Hematopoietic multipotent progenitor cell treated with erythropoietin and hydrocortisone succinate and interleukin-3 and kit ligand, for 6 days (in vitro differentiated cells): ENCODE measurements at regions not wholly inside any gene's neighbourhood (a gene's known extent, or its start where the extent isn't known, plus 50 kb on each side); places are given as distances from the start of the nearest gene placed in this dataset.
"Not testable (repeated sequence)": the region's sequence is repeated elsewhere in the genome, so short reads cannot be mapped to it uniquely, and the experiment has no call there.

ENCODE experiments used
- DNase-seq: peaks from one replicate; pipeline ENCODE4 v3.0.0-alpha.2; 2015

- DNase-seq = no peak
Measured at GRCh38 chr3:166435469-166436057, 598.3 kb upstream of the BCHE start.

- no peak for DNase-seq
Measured at GRCh38 chr3:166433060-166433459, 595.8 kb upstream of the BCHE start.

DNA sequence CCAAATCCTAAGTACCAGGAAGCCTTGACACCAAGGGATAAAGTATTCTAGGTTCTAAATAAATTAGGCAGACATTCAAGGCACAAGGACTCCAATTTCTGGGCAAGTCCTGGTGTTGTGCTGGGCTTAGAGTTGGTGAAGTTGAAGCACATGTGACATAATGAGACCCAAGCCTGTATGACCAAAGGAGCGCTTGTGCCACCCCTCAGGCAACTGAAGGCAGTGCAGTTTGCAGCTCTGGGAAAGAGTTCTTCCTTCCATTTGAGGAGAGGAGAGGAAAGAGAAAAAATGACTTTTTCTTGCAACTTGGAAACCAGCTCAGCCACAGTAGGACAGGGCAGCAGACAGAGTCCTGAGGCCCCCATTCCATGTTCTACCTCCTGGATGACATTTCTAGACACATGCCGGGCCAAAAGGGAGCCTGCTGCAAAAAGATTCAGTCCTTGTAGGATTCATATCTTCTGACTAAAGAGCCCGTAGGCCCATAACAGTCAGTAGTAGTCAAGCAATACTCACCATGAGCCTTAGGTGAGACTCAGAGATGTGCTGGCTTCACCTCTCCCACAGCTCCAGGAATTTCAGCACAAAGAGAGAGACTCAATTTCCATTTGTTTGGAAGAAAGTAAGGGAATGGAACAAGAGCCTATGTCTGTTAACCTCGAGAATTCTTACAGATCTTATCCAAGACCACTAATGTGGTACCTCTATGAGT is 588.8 kb upstream of the BCHE start:
- DNase-seq = peak; percentile 19

GRCh38 chr3:166425021-166425420 is 587.8 kb upstream of the BCHE start:
- DNase-seq = no peak

DNA sequence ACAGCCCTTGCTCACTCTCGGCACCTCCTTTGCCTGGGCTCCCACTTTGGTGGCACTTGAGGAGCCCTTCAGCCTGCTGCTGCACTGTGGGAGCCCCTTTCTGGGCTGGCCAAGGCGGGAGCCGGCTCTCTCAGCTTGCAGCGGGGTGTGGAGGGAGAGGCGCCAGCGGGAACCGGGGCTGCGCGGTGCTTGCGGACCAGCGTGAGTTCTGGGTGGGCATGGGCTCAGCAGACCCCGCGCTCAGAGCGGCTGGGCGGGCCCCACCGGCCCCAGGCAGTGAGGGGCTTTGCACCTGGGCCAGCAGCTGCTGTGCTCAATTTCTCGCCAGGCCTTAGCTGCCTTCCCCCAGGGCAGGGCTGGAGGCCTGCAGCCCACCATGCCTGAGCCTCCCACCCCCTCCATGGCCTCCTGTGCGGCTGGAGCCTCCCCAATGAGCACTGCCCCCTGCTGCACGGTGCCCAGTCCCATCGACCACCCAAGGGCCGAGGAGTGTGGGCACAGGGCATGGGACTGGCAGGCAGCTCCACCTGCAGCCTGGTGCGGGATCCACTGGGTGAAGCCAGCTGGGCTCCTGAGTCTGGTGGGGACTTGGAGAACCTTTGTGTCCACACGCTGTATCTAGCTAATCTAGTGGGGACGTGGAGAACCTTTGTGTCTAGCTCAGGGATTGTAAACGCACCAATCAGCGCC is 586.7 kb upstream of the BCHE start:
- not testable (repeated sequence) for DNase-seq

- no peak for DNase-seq
Measured at GRCh38 chr3:166422556-166422955, 585.3 kb upstream of the BCHE start.

GRCh38 chr3:166420071-166420470 is 582.8 kb upstream of the BCHE start:
- no peak for DNase-seq

- no peak for DNase-seq
Measured at GRCh38 chr3:166405896-166406295, 568.7 kb upstream of the BCHE start.

DNA sequence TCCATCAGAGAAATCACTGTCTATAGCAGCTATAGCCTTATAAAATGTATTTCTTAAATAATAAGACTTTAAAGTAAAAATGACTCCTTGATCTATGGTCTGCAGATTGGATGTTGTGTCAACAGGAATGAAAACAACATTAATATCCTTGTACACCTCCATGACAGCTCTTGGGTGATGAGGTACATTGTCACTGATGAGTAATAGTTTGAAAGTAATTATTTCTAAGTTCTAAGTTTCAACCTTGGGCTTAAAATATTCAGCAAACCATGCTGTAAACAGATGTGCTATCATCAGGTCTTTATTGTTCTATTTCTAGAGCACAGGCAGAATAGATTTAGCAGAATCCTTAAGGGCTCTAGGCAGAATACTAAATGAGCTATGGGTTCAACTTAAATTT is 568.2 kb upstream of the BCHE start:
- DNase-seq = no peak

GRCh38 chr3:166390303-166390702 is 553.1 kb upstream of the BCHE start:
- DNase-seq = peak; percentile 2

- DNase-seq = peak; percentile 12
Measured at GRCh38 chr3:166388321-166388720, 551.1 kb upstream of the BCHE start.

- DNase-seq = no peak
Measured at GRCh38 chr3:166372571-166373106, 535.4 kb upstream of the BCHE start.

- peak; percentile 12 for DNase-seq
Measured at GRCh38 chr3:166367947-166368533, 530.8 kb upstream of the BCHE start.

DNA sequence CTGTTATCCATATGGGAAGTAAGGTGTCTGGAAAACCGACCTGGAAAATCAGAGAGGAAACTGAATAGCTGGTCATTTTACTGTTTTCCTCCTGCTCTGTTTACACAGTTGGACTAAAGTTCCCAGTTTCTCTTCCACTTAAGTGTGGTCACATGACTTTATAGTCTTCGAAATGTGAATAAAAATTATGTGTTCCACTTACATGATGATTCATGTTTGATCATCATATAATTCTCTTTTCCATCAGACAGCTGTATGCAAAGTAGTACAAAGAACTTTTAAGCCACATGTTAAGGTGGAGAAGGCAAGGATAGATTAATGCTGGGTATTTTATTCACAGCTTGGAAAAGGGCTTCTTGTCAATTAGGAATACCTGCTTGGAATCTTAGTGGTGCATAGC is 525.5 kb upstream of the BCHE start:
- no peak for DNase-seq

DNA sequence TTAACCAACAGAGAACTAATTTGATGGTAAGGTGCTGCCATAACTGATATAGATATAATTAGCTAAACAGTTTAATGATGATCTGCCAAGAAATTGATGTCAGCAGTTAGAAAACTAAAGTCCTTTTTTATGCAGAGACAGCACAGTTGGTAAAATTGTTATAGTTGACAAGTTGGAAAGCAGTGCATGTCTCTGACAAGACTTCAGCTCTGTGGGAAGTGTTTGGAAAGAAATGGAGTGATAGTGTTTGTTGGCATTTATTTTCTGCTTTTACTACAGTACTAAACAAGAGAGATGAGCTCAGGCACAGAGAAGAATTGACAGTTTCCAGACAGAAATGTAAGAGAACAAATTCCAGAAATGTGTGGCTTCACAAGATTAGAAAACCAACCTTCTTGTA is 523.5 kb upstream of the BCHE start:
- no peak for DNase-seq

- no peak for DNase-seq
Measured at GRCh38 chr3:166351461-166351860, 514.2 kb upstream of the BCHE start.

GRCh38 chr3:166340604-166341266 is 503.5 kb upstream of the BCHE start:
- DNase-seq = no peak

DNA sequence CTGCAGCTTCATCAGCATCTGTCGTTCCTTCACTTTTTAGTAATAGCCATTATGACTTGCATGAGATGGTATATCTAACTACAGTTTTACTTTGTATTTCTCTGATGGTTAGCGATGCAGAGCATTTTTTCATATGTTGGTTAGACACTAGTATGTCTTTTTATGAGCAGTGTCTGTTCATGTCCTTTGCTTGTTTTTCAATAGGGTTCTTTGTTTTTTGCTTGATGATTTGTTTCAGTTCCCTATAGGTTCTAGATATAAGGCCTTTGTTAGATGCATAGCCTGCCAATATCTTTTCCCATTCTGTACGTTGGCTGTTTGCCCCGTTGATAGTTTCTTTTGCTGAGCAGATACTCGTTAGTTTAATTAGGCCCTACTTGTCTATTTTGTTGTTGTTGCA is 487.2 kb upstream of the BCHE start:
- no peak for DNase-seq

DNA sequence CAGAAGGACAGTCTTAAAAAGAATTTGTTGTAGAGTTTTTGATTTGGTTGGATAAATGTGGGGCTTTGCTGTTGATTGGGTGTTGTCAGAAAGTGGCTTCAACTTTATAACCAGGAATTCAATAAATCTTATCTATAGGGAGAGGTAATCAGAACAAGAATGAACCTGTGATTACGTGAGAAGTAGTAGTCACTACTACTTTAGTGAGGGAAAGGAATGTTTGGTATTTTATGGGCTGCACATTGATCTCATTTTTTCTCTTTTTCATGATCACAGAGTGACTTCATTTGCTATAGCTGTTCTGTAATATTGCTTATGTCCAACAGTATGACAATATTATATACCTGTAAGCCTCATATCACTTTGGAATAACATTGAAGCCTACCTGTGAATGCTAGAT is 485.2 kb upstream of the BCHE start:
- DNase-seq = no peak

DNA sequence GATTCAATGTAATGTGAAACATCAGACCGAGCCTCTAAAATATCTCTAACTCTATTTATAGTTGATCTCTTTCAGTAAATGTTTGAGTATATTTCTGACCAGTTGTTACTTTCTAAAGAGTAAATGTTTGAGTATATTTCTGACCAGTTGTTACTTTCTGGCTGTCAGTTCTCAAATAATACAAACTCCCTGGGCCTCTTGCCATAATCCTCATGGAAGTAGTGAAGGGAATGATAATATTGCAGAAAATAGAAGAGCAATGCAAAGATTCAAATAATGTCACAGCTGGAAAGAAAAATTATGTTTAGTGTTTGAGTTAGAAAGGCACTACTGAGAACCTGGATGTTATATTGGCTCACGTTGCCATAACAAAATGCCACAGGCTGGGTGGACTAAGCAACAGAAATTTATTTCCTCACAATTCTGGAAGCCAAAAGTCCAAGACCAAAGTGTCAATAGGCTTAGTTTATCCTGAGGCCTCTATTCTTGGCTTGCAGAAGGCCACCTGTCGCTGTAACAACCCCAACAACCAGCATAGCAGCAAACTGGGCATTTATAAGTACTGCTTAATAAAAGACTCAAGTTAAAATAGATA is 470.6 kb upstream of the BCHE start:
- DNase-seq = no peak

DNA sequence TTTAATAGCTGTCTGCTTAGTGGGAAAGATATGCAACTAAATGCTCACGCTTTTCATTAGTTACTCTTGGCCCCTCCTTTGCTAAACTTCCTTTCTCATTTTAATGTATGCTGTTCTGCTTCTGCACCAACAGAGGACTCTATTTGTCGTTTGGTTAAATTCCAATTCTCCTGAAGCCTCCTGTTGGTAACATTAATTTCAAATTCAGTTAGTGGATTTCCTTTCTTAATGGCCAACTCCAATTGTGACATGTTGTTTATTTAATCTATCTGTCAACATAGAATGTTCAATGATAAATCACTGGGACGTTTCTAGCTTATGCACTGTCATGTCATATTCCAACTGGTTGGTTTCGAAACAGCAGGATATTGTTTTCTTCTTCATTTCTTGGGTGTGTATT is 467.4 kb upstream of the BCHE start:
- DNase-seq = no peak

GRCh38 chr3:166303681-166304080 is 466.5 kb upstream of the BCHE start:
- no peak for DNase-seq

DNA sequence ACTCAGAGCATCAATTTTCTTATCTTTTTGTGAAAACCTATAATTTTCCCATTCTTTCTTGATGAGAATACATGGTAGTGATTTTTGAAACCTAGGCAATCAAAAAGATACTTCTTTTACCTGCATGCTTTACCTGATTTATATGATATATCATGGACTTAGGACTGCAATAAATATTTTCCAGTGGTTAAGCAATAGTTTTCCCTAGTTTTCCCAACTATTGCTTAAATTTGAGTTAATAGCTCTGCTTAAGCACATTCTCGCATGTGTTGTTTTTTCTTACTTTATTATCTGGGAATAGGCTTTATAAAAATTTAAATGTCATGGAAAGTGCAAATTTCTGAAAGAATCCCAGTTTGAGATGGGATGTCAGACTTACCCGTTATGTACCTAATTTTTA is 465.1 kb upstream of the BCHE start:
- DNase-seq = no peak
